Osteocyte (in vitro differentiated cells): ENCODE measurements at regions not wholly inside any gene's neighbourhood (a gene's known extent, or its start where the extent isn't known, plus 50 kb on each side); places are given as distances from the start of the nearest gene placed in this dataset.

Experiments used
- DNase-seq: peaks from one replicate; pipeline ENCODE4 v3.0.0; 2021; ENCODE audit warnings: mixed read lengths; ENCODE audit not compliant: unreplicated experiment; ENCODE audit errors: extremely low spot score
- H3K27ac Mint-ChIP-seq: one replicate; pipeline ENCODE4 v1.8.0; 2021; ENCODE audit warnings: mild to moderate bottlenecking, mixed read lengths; ENCODE audit not compliant: unreplicated experiment
- H3K27me3 Mint-ChIP-seq: one replicate; pipeline ENCODE4 v1.8.0; 2021; ENCODE audit warnings: mixed read lengths; ENCODE audit not compliant: unreplicated experiment
- H3K36me3 Mint-ChIP-seq: one replicate; pipeline ENCODE4 v1.8.0; 2021; ENCODE audit warnings: mixed read lengths; ENCODE audit not compliant: unreplicated experiment
- H3K4me1 Mint-ChIP-seq: one replicate; pipeline ENCODE4 v1.8.0; 2021; ENCODE audit warnings: mixed read lengths; ENCODE audit not compliant: unreplicated experiment
- H3K4me3 Mint-ChIP-seq: one replicate; pipeline ENCODE4 v1.8.0; 2021; ENCODE audit warnings: mild to moderate bottlenecking, moderate library complexity, mixed read lengths; ENCODE audit not compliant: unreplicated experiment
- H3K9me3 Mint-ChIP-seq: one replicate; pipeline ENCODE4 v1.8.0; 2021; ENCODE audit warnings: mixed read lengths; ENCODE audit not compliant: unreplicated experiment
- CTCF ChIP-seq: fragments of 200-600 bp; sonication (generic); IDR thresholded peaks from 2 replicates; pipeline ENCODE4 v1.5.0; 2021; ENCODE audit warnings: antibody characterized with exemption, mild to moderate bottlenecking, moderate library complexity

GRCh38 chr7:109190766-109191398, 621.2 kb downstream of the DNAJB9 start:
- H3K4me1 Mint-ChIP-seq = no peaks in the 10 kb centered on the region
- H3K36me3 Mint-ChIP-seq = no peaks in the 10 kb centered on the region
- TF ChIP-seq CTCF = no peak
- DNase-seq = no peak
- no peaks in the 10 kb centered on the region for H3K27me3 Mint-ChIP-seq
- H3K9me3 Mint-ChIP-seq = no peaks in the 10 kb centered on the region
- no peak overlapping the region for H3K27ac Mint-ChIP-seq
- H3K4me3 Mint-ChIP-seq = no peak overlapping the region

GRCh38 chr7:109206196-109206595, 636.5 kb downstream of the DNAJB9 start:
- Mint-ChIP-seq H3K27me3 (no peaks in the 10 kb centered on the region), H3K9me3 (peaks cover 10% of the 10 kb centered on the region)
- TF ChIP-seq CTCF = no peak

GRCh38 chr7:109213081-109213480, 643.4 kb downstream of the DNAJB9 start:
- no peak overlapping the region for H3K27ac Mint-ChIP-seq
- no peaks in the 10 kb centered on the region for H3K9me3 Mint-ChIP-seq
- no peaks in the 10 kb centered on the region for H3K4me1 Mint-ChIP-seq
- no peaks in the 10 kb centered on the region for H3K36me3 Mint-ChIP-seq
- no peak overlapping the region for H3K4me3 Mint-ChIP-seq
- no peak for TF ChIP-seq CTCF
- no peak for DNase-seq
- H3K27me3 Mint-ChIP-seq = no peaks in the 10 kb centered on the region

More at GRCh38 chr7:109206196-109206595, 636.5 kb downstream of the DNAJB9 start:
- Mint-ChIP-seq H3K36me3 (no peaks in the 10 kb centered on the region), H3K27ac (no peak overlapping the region), H3K4me3 (no peak overlapping the region), H3K4me1 (no peaks in the 10 kb centered on the region)
- DNase-seq = no peak

- H3K9me3 Mint-ChIP-seq = no peaks in the 10 kb centered on the region
- no peaks in the 10 kb centered on the region for H3K36me3 Mint-ChIP-seq
- TF ChIP-seq CTCF = no peak
- H3K27me3 Mint-ChIP-seq = no peaks in the 10 kb centered on the region
- no peak for DNase-seq
- no peak overlapping the region for H3K4me3 Mint-ChIP-seq
- H3K27ac Mint-ChIP-seq = no peak overlapping the region
- no peaks in the 10 kb centered on the region for H3K4me1 Mint-ChIP-seq
Observed at GRCh38 chr7:109215341-109215740, 645.7 kb downstream of the DNAJB9 start.

- no peaks in the 10 kb centered on the region for H3K9me3 Mint-ChIP-seq
- no peaks in the 10 kb centered on the region for H3K36me3 Mint-ChIP-seq
- H3K27me3 Mint-ChIP-seq = no peaks in the 10 kb centered on the region
- DNase-seq = no peak
- no peak overlapping the region for H3K4me3 Mint-ChIP-seq
- no peak overlapping the region for H3K27ac Mint-ChIP-seq
- no peak for TF ChIP-seq CTCF
- H3K4me1 Mint-ChIP-seq = no peaks in the 10 kb centered on the region
Observed at GRCh38 chr7:109224100-109224499, 654.4 kb downstream of the DNAJB9 start.
